ENCODE measurements at regions not wholly inside any gene's neighbourhood (a gene's known extent, or its start where the extent isn't known, plus 50 kb on each side); places are given as distances from the start of the nearest gene placed in this dataset.

DNA sequence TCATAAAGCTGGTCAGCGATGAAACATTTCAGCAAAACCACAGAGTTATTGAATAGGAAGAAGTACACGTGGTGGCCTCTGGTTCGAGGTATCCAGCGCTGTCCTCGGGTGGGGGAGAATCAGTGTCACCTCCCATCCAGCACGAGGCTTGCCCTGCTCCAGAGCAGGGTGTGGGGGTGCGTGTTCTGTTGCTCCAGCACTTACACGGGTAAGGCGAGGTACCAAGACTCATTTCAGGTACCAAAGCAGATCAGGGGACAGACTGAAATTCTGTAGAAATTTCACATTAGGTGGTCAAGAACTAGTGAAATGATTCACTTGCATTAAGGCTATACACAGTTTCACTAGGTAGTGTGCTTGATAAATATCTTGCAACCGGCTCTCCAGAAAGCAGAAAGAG lies 164.2 kb upstream of the SOX1 start:
- no peaks in the 10 kb centered on the region for H3K27me3 ChIP-seq (ENCODE audit: control insufficient read depth, insufficient read depth, low read length)
- peaks cover 87% of the 10 kb centered on the region for H3K9me3 ChIP-seq (ENCODE audit: control insufficient read depth, insufficient read depth, low read length)
- POLR2A ChIA-PET, result no interaction called here
- no peak for DNase-seq (ENCODE audit: low read depth, low spot score)
- H3K27ac ChIP-seq (ENCODE audit: low read depth, low read length), result no peak overlapping the region
- TF ChIP-seq, protein P1, sequence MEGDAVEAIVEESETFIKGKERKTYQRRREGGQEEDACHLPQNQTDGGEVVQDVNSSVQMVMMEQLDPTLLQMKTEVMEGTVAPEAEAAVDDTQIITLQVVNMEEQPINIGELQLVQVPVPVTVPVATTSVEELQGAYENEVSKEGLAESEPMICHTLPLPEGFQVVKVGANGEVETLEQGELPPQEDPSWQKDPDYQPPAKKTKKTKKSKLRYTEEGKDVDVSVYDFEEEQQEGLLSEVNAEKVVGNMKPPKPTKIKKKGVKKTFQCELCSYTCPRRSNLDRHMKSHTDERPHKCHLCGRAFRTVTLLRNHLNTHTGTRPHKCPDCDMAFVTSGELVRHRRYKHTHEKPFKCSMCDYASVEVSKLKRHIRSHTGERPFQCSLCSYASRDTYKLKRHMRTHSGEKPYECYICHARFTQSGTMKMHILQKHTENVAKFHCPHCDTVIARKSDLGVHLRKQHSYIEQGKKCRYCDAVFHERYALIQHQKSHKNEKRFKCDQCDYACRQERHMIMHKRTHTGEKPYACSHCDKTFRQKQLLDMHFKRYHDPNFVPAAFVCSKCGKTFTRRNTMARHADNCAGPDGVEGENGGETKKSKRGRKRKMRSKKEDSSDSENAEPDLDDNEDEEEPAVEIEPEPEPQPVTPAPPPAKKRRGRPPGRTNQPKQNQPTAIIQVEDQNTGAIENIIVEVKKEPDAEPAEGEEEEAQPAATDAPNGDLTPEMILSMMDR (IDR thresholded peaks at IDR 0.05; ENCODE audit: low read depth, low read length), result no peak
- CTCF ChIA-PET, result no interaction called here
- no peak overlapping the region for H3K4me3 ChIP-seq (ENCODE audit: low read depth, low read length)

DNA sequence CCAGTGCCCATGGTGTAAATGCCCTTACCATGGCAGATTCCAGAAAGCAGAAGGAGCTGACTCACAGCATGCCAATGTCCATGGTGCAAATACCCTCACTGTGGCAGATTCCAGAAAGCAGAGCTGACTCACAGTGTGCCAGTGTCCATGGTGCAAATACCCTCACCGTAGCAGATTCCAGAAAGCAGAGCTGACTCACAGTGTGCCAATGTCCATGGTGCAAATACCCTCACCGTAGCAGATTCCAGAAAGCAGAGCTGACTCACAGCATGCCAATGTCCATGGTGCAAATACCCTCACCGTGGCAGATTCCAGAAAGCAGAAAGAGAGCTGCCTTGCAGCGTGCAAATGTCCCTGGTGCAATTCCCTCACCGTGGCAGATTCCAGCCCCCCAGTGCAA lies 163.8 kb upstream of the SOX1 start:
- CTCF ChIA-PET, result no interaction called here
- peaks cover 85% of the 10 kb centered on the region for H3K9me3 ChIP-seq (ENCODE audit: control insufficient read depth, insufficient read depth, low read length)
- no peak overlapping the region for H3K27ac ChIP-seq (ENCODE audit: low read depth, low read length)
- POLR2A ChIA-PET, result no interaction called here
- no peak for DNase-seq (ENCODE audit: low read depth, low spot score)
- H3K27me3 ChIP-seq (ENCODE audit: control insufficient read depth, insufficient read depth, low read length), result no peaks in the 10 kb centered on the region
- H3K4me3 ChIP-seq (ENCODE audit: low read depth, low read length), result no peak overlapping the region
- TF ChIP-seq, protein P1 (IDR thresholded peaks at IDR 0.05; ENCODE audit: low read depth, low read length), result no peak

DNA sequence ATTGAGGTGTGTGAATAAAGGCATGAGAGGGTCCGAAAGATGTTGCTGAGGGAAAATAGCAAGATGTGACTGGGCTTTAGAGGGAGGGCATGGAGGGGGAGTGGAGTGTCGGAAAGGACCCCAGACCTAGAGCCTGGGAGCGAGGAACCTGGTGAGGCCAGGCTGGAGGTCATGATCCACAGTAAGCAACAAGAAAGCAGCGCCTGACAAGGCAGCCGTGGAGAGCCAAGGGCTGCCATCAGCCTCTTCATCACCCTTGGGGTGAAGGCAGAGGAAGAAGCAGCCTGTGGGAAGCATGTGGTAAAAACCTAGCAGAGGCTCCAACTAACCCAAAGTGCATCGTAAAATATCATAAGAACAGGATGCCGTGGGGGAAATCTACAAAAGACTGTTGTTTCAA lies 162.8 kb upstream of the SOX1 start:
- TF ChIP-seq, protein P1 (IDR thresholded peaks at IDR 0.05; ENCODE audit: low read depth, low read length), result no peak
- Histone ChIP-seq H3K4me3 (ENCODE audit: low read depth, low read length) (no peak overlapping the region), H3K9me3 (ENCODE audit: control insufficient read depth, insufficient read depth, low read length) (peaks cover 87% of the 10 kb centered on the region), H3K27ac (ENCODE audit: low read depth, low read length) (no peak overlapping the region), H3K27me3 (ENCODE audit: control insufficient read depth, insufficient read depth, low read length) (no peaks in the 10 kb centered on the region)
- POLR2A ChIA-PET, result no interaction called here
- CTCF ChIA-PET, result no interaction called here
- DNase-seq (ENCODE audit: low read depth, low spot score), result no peak

DNA sequence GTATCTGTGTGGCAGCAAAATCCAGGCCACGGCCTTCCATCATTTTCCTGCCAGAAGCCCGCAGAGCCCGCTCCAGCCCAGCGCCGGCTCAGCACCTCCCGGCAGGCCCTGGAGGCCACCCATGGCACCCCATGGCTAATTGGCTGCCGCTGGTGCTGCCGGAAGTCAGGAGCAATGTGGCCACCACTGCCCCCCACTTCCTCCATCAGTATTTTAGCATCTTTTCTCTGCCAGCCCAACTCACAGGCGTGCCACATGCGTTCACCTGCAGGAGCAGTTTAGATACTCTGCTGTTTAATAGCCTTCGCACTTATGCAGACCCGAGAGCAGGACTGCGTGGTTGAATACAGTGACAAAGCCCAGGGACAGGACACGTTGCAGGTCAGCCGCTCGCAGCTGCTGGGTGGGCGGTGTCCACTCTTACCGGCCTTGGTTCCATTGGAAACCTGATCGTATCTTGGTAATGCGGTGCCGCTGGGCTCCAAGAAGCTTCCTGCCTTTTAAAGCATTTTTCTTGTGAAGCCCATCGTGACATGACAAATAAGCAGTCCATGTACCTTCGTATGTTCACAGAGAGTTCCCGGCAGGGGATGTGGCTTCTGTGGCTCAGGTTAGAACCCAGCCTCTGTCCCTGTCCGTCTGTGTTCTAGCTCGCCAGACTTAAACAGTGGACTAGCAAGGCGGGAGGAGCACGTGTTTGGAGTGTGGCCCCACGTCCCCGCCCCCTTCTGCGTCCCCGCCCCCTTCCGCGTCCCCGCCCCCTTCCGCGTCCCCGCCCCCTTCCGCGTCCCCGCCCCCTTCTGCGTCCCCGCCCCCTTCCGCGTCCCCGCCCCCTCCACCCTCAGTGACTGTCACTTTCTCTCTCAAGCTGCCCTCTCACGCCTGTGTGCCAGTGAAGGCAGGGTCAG lies 162.0 kb upstream of the SOX1 start:
- ChIA-PET POLR2A (no interaction called here), CTCF (no interaction called here)
- H3K27me3 ChIP-seq (ENCODE audit: control insufficient read depth, insufficient read depth, low read length), result no peaks in the 10 kb centered on the region
- TF ChIP-seq, protein P1 (IDR thresholded peaks at IDR 0.05; ENCODE audit: low read depth, low read length), result no peak
- no peak for DNase-seq (ENCODE audit: low read depth, low spot score)
- H3K9me3 ChIP-seq (ENCODE audit: control insufficient read depth, insufficient read depth, low read length), result peaks cover 88% of the 10 kb centered on the region
- H3K27ac ChIP-seq (ENCODE audit: low read depth, low read length), result no peak overlapping the region
- H3K4me3 ChIP-seq (ENCODE audit: low read depth, low read length), result no peak overlapping the region

DNA sequence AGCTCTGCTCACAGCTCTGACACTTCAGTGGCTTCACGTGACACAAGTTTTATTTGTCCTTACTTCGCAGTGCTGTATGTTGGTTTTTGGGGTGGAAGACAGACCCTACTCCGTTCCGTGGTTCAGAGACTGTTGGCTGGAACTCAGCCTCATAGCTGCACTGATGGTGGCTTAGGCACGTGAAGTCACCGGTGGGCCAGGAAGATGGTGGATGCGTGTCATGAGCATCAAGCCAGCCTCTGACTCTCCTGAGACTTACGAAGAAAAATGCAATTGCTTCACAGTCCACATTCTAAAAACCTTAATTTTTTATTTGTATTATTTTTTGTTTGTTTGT lies 161.4 kb upstream of the SOX1 start:
- no peak overlapping the region for H3K4me3 ChIP-seq (ENCODE audit: low read depth, low read length)
- DNase-seq (ENCODE audit: low read depth, low spot score), result no peak
- no peak overlapping the region for H3K27ac ChIP-seq (ENCODE audit: low read depth, low read length)
- peaks cover 88% of the 10 kb centered on the region for H3K9me3 ChIP-seq (ENCODE audit: control insufficient read depth, insufficient read depth, low read length)
- ChIA-PET CTCF (no interaction called here), POLR2A (no interaction called here)
- TF ChIP-seq, protein P1 (IDR thresholded peaks at IDR 0.05; ENCODE audit: low read depth, low read length), result no peak
- no peaks in the 10 kb centered on the region for H3K27me3 ChIP-seq (ENCODE audit: control insufficient read depth, insufficient read depth, low read length)
